ENCODE measurements at regions not wholly inside any gene's neighbourhood (a gene's known extent, or its start where the extent isn't known, plus 50 kb on each side); places are given as distances from the start of the nearest gene placed in this dataset.

- in situ Hi-C loops (cut with MboI; ENCODE audit: low pct_ligation_motif_present in 1 of 4, low pct_unique_long_range_greater_than_20kb in 1 of 4, low sequenced_read_pairs in 3 of 4) = no loop called here
Observed at GRCh38 chr5:68505917-68506860, 290.6 kb downstream of the PIK3R1 start.

GRCh38 chr5:68515514-68515913 lies 300.0 kb downstream of the PIK3R1 start:
- Histone ChIP-seq H3K4me1 (no peaks in the 10 kb centered on the region), H3K27ac (no peak overlapping the region), H3K9me3 (no peaks in the 10 kb centered on the region), H3K4me3 (no peak overlapping the region), H3K27me3 (no peaks in the 10 kb centered on the region), H3K36me3 (no peaks in the 10 kb centered on the region)
- intact Hi-C loops (cut with DNase I; ENCODE audit: low total_unique reads) = no loop called here
- WGBS, 2 donors (ENCODE audit: low coverage in 1 of 2) = 77 to 82% methylated on average over 4 of the region's 4 CpGs
- in situ Hi-C loops (cut with MboI; ENCODE audit: low pct_ligation_motif_present in 1 of 4, low pct_unique_long_range_greater_than_20kb in 1 of 4, low sequenced_read_pairs in 3 of 4) = no loop called here
- no peak for DNase-seq
- TF ChIP-seq EP300 (IDR thresholded peaks at IDR 0.05; ENCODE audit: low read depth) (no peak), POLR2AphosphoS5 (IDR thresholded peaks at IDR 0.05) (no peak), POLR2A (IDR thresholded peaks at IDR 0.05) (no peak)
- TF ChIP-seq, protein P1, sequence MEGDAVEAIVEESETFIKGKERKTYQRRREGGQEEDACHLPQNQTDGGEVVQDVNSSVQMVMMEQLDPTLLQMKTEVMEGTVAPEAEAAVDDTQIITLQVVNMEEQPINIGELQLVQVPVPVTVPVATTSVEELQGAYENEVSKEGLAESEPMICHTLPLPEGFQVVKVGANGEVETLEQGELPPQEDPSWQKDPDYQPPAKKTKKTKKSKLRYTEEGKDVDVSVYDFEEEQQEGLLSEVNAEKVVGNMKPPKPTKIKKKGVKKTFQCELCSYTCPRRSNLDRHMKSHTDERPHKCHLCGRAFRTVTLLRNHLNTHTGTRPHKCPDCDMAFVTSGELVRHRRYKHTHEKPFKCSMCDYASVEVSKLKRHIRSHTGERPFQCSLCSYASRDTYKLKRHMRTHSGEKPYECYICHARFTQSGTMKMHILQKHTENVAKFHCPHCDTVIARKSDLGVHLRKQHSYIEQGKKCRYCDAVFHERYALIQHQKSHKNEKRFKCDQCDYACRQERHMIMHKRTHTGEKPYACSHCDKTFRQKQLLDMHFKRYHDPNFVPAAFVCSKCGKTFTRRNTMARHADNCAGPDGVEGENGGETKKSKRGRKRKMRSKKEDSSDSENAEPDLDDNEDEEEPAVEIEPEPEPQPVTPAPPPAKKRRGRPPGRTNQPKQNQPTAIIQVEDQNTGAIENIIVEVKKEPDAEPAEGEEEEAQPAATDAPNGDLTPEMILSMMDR (IDR thresholded peaks at IDR 0.05) = no peak

More at GRCh38 chr5:68505917-68506860, 290.6 kb downstream of the PIK3R1 start:
- no peaks in the 10 kb centered on the region for H3K9me3 ChIP-seq
- no peak overlapping the region for H3K27ac ChIP-seq
- TF ChIP-seq POLR2A (IDR thresholded peaks at IDR 0.05) (no peak), POLR2AphosphoS5 (IDR thresholded peaks at IDR 0.05) (no peak), EP300 (IDR thresholded peaks at IDR 0.05; ENCODE audit: low read depth) (no peak)
- TF ChIP-seq, protein P1 (IDR thresholded peaks at IDR 0.05) = no peak
- WGBS, 2 donors (ENCODE audit: low coverage in 1 of 2) = 39 to 41% methylated on average over 2 of the region's 2 CpGs
- H3K4me3 ChIP-seq = no peak overlapping the region
- peaks cover 0 to 11% (median 5%) of the 10 kb centered on the region in 4 donors for H3K4me1 ChIP-seq
- no peak for DNase-seq
- intact Hi-C loops (cut with DNase I; ENCODE audit: low total_unique reads) = no loop called here
- no peaks in the 10 kb centered on the region for H3K27me3 ChIP-seq
- H3K36me3 ChIP-seq = no peaks in the 10 kb centered on the region

- intact Hi-C loops (cut with DNase I; ENCODE audit: low total_unique reads) (no loop called here), in situ Hi-C loops (cut with MboI; ENCODE audit: low pct_ligation_motif_present in 1 of 4, low pct_unique_long_range_greater_than_20kb in 1 of 4, low sequenced_read_pairs in 3 of 4) (no loop called here)
- Histone ChIP-seq H3K4me3 (no peak overlapping the region), H3K27me3 (no peaks in the 10 kb centered on the region), H3K4me1 (no peaks in the 10 kb centered on the region), H3K9me3 (no peaks in the 10 kb centered on the region), H3K36me3 (no peaks in the 10 kb centered on the region), H3K27ac (no peak overlapping the region)
- 88% methylated on average over 4 of the region's 4 CpGs; no CpG with 5 or more reads in 1 of the 2 donors for WGBS, 2 donors (ENCODE audit: low coverage in 1 of 2)
- DNase-seq = no peak
- no peak for TF ChIP-seq POLR2A (IDR thresholded peaks at IDR 0.05)
- TF ChIP-seq EP300 (IDR thresholded peaks at IDR 0.05; ENCODE audit: low read depth) = no peak
- TF ChIP-seq, protein P1 (IDR thresholded peaks at IDR 0.05) = no peak
- TF ChIP-seq POLR2AphosphoS5 (IDR thresholded peaks at IDR 0.05) = no peak
Observed at GRCh38 chr5:68518286-68518685, 302.7 kb downstream of the PIK3R1 start.

DNA sequence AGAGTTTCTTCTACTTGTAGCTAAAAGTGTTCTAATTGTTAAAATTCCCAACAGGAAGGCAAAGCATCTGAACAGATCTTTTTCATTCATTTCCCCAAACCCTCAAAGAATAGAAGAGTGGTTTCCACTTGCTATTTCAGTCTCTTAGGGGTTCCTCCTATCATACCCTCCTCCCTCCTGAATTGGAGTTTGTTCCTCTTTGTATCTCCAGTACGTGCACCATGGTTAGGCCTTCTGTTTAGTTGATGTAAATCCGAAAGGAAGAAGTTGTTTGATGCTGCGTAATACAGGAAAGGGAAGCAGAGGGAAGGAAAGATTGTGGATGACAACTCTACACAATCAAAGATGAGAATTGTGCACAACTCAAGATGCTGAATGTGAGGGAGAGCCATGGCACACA lies 303.6 kb downstream of the PIK3R1 start:
- in situ Hi-C loops (cut with MboI; ENCODE audit: low pct_ligation_motif_present in 1 of 4, low pct_unique_long_range_greater_than_20kb in 1 of 4, low sequenced_read_pairs in 3 of 4) = no loop called here
- H3K27ac ChIP-seq = no peak overlapping the region
- 71 to 77% methylated on average over 3 of the region's 3 CpGs for WGBS, 2 donors (ENCODE audit: low coverage in 1 of 2)

More for the DNA sequence above, 303.6 kb downstream of the PIK3R1 start:
- DNase-seq = no peak
- H3K9me3 ChIP-seq = no peaks in the 10 kb centered on the region
- H3K4me3 ChIP-seq = no peak overlapping the region
- H3K4me1 ChIP-seq = no peaks in the 10 kb centered on the region
- no peaks in the 10 kb centered on the region for H3K36me3 ChIP-seq
- H3K27me3 ChIP-seq = no peaks in the 10 kb centered on the region
- no peak for TF ChIP-seq POLR2AphosphoS5 (IDR thresholded peaks at IDR 0.05)
- no peak for TF ChIP-seq EP300 (IDR thresholded peaks at IDR 0.05; ENCODE audit: low read depth)
- TF ChIP-seq POLR2A (IDR thresholded peaks at IDR 0.05) = no peak
- TF ChIP-seq, protein P1 (IDR thresholded peaks at IDR 0.05) = no peak
- intact Hi-C loops (cut with DNase I; ENCODE audit: low total_unique reads) = loop anchor here (1.0 kb wide), 1 partner anchor 40 kb away; no protein-coding TSS in a partner anchor

Data from transverse colon (tissue), 4 donors.